PC-3 (cell line): ENCODE measurements at regions not wholly inside any gene's neighbourhood (a gene's known extent, or its start where the extent isn't known, plus 50 kb on each side); places are given as distances from the start of the nearest gene placed in this dataset.

Experiments
- ATAC-seq: fragments of 200-7000 bp; cut with Tn5 transposase; 2 replicates; pipeline ENCODE4 v1.9.1; 2020; ENCODE audit warnings: mild to moderate bottlenecking, moderate library complexity
- BruUV-seq: library from RNA; stranded (reverse); fragments of 400-500 nt; replicated peaks from 2 replicates; lab custom pipeline; 2021; lab: Mats Ljungman, UMichigan
- CTCF ChIA-PET: fragments of 300-600 bp; sonication (Branson Sonifier 250); formaldehyde crosslinking; loops from one replicate; lab custom pipeline; 2022; ENCODE audit warnings: antibody characterized with exemption; lab: Charles Lee
- POLR2A ChIA-PET: fragments of 300-600 bp; sonication (Branson Sonifier 250); formaldehyde crosslinking; loops from one replicate; lab custom pipeline; 2022; ENCODE audit warnings: antibody characterized with exemption; ENCODE audit not compliant: unreplicated experiment; lab: Charles Lee
- DNase-seq: peaks from one replicate; pipeline ENCODE4 v3.0.0-alpha.2; 2015
- H2AFZ ChIP-seq: fragments of 300-600 bp; sonication (generic); 2 replicates; pipeline ENCODE4 v1.6.0; 2016; ENCODE audit warnings: antibody characterized with exemption, low read length
- H3F3A ChIP-seq: fragments of 300-600 bp; sonication (generic); one replicate; pipeline ENCODE4 v1.6.0; 2017; ENCODE audit warnings: antibody characterized with exemption, low read length, control low read depth, mild to moderate bottlenecking; ENCODE audit not compliant: unreplicated experiment
- H3K27ac ChIP-seq: fragments of 300-600 bp; sonication (generic); 2 replicates; pipeline ENCODE4 v1.5.1; 2016; ENCODE audit warnings: mild to moderate bottlenecking, low read length
- H3K27me3 ChIP-seq: fragments of 300-600 bp; sonication (generic); 2 replicates; pipeline ENCODE4 v1.6.1; 2016; ENCODE audit warnings: low read length, mixed read lengths
- H3K36me3 ChIP-seq: fragments of 300-600 bp; sonication (generic); 2 replicates; pipeline ENCODE4 v1.6.1; 2016; ENCODE audit warnings: low read depth, mixed run types, low read length, mixed read lengths
- H3K4me1 ChIP-seq: fragments of 300-600 bp; sonication (generic); 2 replicates; pipeline ENCODE4 v1.5.1; 2016; ENCODE audit warnings: low read length; ENCODE audit not compliant: insufficient read depth
- H3K4me2 ChIP-seq: fragments of 300-600 bp; sonication (generic); 2 replicates; pipeline ENCODE4 v1.6.0; 2016; ENCODE audit warnings: low read length
- H3K4me3 ChIP-seq: fragments of 300-600 bp; sonication (generic); 2 replicates; pipeline ENCODE4 v1.5.1; 2016; ENCODE audit warnings: mild to moderate bottlenecking, low read length, mixed read lengths
- H3K79me2 ChIP-seq: fragments of 300-600 bp; sonication (generic); 2 replicates; pipeline ENCODE4 v1.6.1; 2017; ENCODE audit warnings: low read length, mixed read lengths
- H3K9ac ChIP-seq: fragments of 300-600 bp; sonication (generic); 2 replicates; pipeline ENCODE4 v1.6.0; 2016; ENCODE audit warnings: mild to moderate bottlenecking, low read length
- H3K9me2 ChIP-seq: fragments of 300-600 bp; sonication (generic); replicated peaks from 2 replicates; pipeline ENCODE4 v1.6.1; 2016; ENCODE audit warnings: mixed run types, low read length, mixed read lengths
- H3K9me3 ChIP-seq: fragments of 300-600 bp; sonication (generic); 2 replicates; pipeline ENCODE4 v1.6.1; 2016; ENCODE audit warnings: low read length, mixed read lengths
- H4K20me1 ChIP-seq: fragments of 300-600 bp; sonication (generic); 2 replicates; pipeline ENCODE4 v1.6.1; 2016; ENCODE audit warnings: low read length, mixed read lengths
- CTCF ChIP-seq: fragments of 300-600 bp; sonication (generic); conservative IDR thresholded peaks from 2 replicates; pipeline ENCODE4 v1.5.1; 2017; ENCODE audit warnings: antibody characterized with exemption, low read depth, mild to moderate bottlenecking, low read length
- EZH2 ChIP-seq: fragments of 300-600 bp; sonication (generic); IDR thresholded peaks from one replicate; pipeline ENCODE4 v1.6.1; 2017; ENCODE audit warnings: antibody characterized with exemption, mild to moderate bottlenecking, low read length; ENCODE audit not compliant: unreplicated experiment
- EZH2phosphoT487 ChIP-seq: fragments of 300-600 bp; sonication (generic); IDR thresholded peaks from 2 replicates; pipeline ENCODE4 v1.6.1; 2018; ENCODE audit warnings: mild to moderate bottlenecking, antibody characterized with exemption, low read length, borderline replicate concordance
- intact Hi-C: fragments of 100-400 bp; cut with micrococcal nuclease; formaldehyde crosslinking; loops from 2 replicates; pipeline ENCODE4 v1.9.0; 2023

DNA sequence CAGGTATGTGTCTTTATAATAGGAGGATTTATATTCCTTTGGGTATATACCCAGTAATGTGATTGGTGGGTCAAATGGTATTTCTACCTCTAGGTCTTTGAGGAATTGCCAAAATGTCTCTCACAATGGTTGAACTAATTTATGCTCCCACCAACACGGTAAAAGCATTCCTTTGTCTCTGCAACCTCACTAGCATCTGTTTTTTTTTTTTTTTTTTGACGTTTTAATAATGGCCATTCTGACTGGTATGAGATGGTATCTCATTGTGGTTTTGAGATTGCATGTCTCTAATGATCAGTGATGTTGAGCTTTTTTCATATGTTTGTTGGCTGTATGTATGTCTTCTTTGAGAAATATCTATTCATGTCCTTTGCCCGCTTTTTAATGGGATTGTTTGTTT lies 144.9 kb upstream of the RGS17 start:
- ATAC-seq (no peak), DNase-seq (no peak)
- H3F3A ChIP-seq = no peaks in the 10 kb centered on the region
- POLR2A ChIA-PET = no interaction called here
- H3K4me3 ChIP-seq = no peak overlapping the region
- H3K9ac ChIP-seq = no peak overlapping the region
- H3K79me2 ChIP-seq = no peaks in the 10 kb centered on the region
- no peak overlapping the region for H3K4me2 ChIP-seq
- CTCF ChIA-PET = no interaction called here
- no peaks in the 10 kb centered on the region for H3K9me2 ChIP-seq
- H3K9me3 ChIP-seq = no peaks in the 10 kb centered on the region
- H4K20me1 ChIP-seq = no peaks in the 10 kb centered on the region
- no TSS peak for BruUV-seq
- peaks cover 26% of the 10 kb centered on the region for H3K27me3 ChIP-seq
- no peaks in the 10 kb centered on the region for H3K36me3 ChIP-seq
- no peaks in the 10 kb centered on the region for H3K4me1 ChIP-seq
- no peak for TF ChIP-seq CTCF
- TF ChIP-seq EZH2phosphoT487 = no peak
- no peak for TF ChIP-seq EZH2
- H2AFZ ChIP-seq = no peak overlapping the region
- no peak overlapping the region for H3K27ac ChIP-seq
- intact Hi-C loops = no loop called here

GRCh38 chr6:153272201-153272980 lies 141.3 kb upstream of the RGS17 start:
- H3K9me2 ChIP-seq = no peaks in the 10 kb centered on the region
- no TSS peak for BruUV-seq
- no peak overlapping the region for H3K4me3 ChIP-seq
- no peak for TF ChIP-seq CTCF
- TF ChIP-seq EZH2phosphoT487 = no peak
- no peak for TF ChIP-seq EZH2
- no peak overlapping the region for H3K9ac ChIP-seq
- no peaks in the 10 kb centered on the region for H4K20me1 ChIP-seq
- no peak for DNase-seq
- H3K4me1 ChIP-seq = no peaks in the 10 kb centered on the region
- ChIA-PET POLR2A (no interaction called here), CTCF (no interaction called here)
- H3K4me2 ChIP-seq = no peak overlapping the region
- peaks cover 17% of the 10 kb centered on the region; the same call in 1 of the 2 replicates for H3K27me3 ChIP-seq
- no peak for ATAC-seq
- no peaks in the 10 kb centered on the region for H3K36me3 ChIP-seq
- intact Hi-C loops = no loop called here
- no peaks in the 10 kb centered on the region for H3F3A ChIP-seq
- no peak overlapping the region for H2AFZ ChIP-seq
- no peaks in the 10 kb centered on the region for H3K9me3 ChIP-seq
- H3K79me2 ChIP-seq = no peaks in the 10 kb centered on the region
- H3K27ac ChIP-seq = no peak overlapping the region

DNA sequence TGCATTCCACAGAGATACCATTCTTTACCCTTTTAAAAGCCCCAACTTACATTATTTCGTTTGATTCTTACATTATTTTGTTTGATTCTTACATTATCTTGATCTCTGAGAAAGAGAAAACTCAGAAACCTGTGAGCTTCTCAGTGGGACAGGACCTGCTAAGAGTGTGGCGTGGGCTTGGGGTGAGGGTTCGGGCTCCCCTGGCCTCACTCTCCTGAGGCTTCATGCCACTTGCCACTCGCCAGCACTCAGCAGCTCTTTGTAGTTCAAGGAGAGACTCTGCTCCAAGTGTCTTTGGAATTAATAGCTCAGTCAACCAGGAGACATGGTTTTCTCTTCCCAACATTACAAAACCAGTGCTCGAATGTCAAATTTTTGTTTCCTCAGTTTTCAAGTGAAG lies 132.4 kb upstream of the RGS17 start:
- no peaks in the 10 kb centered on the region for H3K79me2 ChIP-seq
- peaks cover 59% of the 10 kb centered on the region for H3K27me3 ChIP-seq
- H3K27ac ChIP-seq = no peak overlapping the region
- ChIA-PET POLR2A (no interaction called here), CTCF (no interaction called here)
- H3F3A ChIP-seq = no peaks in the 10 kb centered on the region
- no peaks in the 10 kb centered on the region for H3K9me3 ChIP-seq
- no peaks in the 10 kb centered on the region for H4K20me1 ChIP-seq
- no peak overlapping the region for H3K4me2 ChIP-seq
- no peak overlapping the region for H3K9ac ChIP-seq
- H3K36me3 ChIP-seq = no peaks in the 10 kb centered on the region
- no peaks in the 10 kb centered on the region for H3K4me1 ChIP-seq
- no peaks in the 10 kb centered on the region for H3K9me2 ChIP-seq
- no TSS peak for BruUV-seq
- H2AFZ ChIP-seq = no peak overlapping the region
- intact Hi-C loops = no loop called here
- DNase-seq (no peak), ATAC-seq (no peak)
- TF ChIP-seq CTCF (no peak), EZH2phosphoT487 (no peak), EZH2 (no peak)
- H3K4me3 ChIP-seq = no peak overlapping the region
